Fibroblast of lung (primary cell): ENCODE measurements at regions not wholly inside any gene's neighbourhood (a gene's known extent, or its start where the extent isn't known, plus 50 kb on each side); places are given as distances from the start of the nearest gene placed in this dataset.

Experiments
- CTCF ChIP-seq, 2 donors: IDR thresholded peaks in 1 of 2; conservative IDR thresholded peaks in 1 of 2; 1 replicate in 1 of 2; 2 replicates in 1 of 2; pipeline ENCODE4 v1.5.1; 2011 to 2012; ENCODE audit warnings: low read length in 2 of 2, control low read depth in 1 of 2, inconsistent platforms in 1 of 2, low read depth in 1 of 2, mild to moderate bottlenecking in 1 of 2
- EZH2 ChIP-seq: IDR thresholded peaks from 2 replicates; pipeline ENCODE4 v1.5.1; 2012; ENCODE audit warnings: low read length, control low read depth, mild to moderate bottlenecking; ENCODE audit errors: missing control alignments

GRCh38 chr2:144126302-144126701 lies 393.6 kb downstream of the ZEB2 start:
- TF ChIP-seq CTCF (conservative IDR thresholded peaks at IDR 0.05 in 1 of 2, IDR thresholded peaks at IDR 0.05 in 1 of 2; ENCODE audit: low read depth in 1 of 2, low read length in 2 of 2) (no peak), EZH2 (no peak)
